ENCODE measurements at regions not wholly inside any gene's neighbourhood (a gene's known extent, or its start where the extent isn't known, plus 50 kb on each side); places are given as distances from the start of the nearest gene placed in this dataset.
"Not testable (repeated sequence)": the region's sequence is repeated elsewhere in the genome, so short reads cannot be mapped to it uniquely, and the experiment has no call there.

- TF ChIP-seq CTCF (conservative IDR thresholded peaks at IDR 0.05; ENCODE audit: low read depth in 2 of 2): no peak
- no peak for TF ChIP-seq REST (IDR thresholded peaks at IDR 0.05; ENCODE audit: unreplicated experiment)
- no peak for TF ChIP-seq ETS1 (IDR thresholded peaks at IDR 0.05)
- no peak for TF ChIP-seq STAT1 (IDR thresholded peaks at IDR 0.05; ENCODE audit: unreplicated experiment)
- TF ChIP-seq JUNB (IDR thresholded peaks at IDR 0.05; ENCODE audit: unreplicated experiment): no peak
These were observed 374.9 kb upstream of the TRPC7 start (continued) for GRCh38 chr5:136740228-136740627.

GRCh38 chr5:136739271-136739670, 373.9 kb upstream of the TRPC7 start:
- peaks cover 10% of the 10 kb centered on the region; the same call in 1 of the 2 replicates for H3K4me1 ChIP-seq (ENCODE audit: insufficient read depth)
- H3K79me2 ChIP-seq (replicated peaks; ENCODE audit: insufficient read depth); H3K4me3 ChIP-seq; H3K9me2 ChIP-seq (ENCODE audit: insufficient read depth); H3F3A ChIP-seq (replicated peaks; ENCODE audit: low read depth); H3K27me3 Mint-ChIP-seq (ENCODE audit: insufficient read depth, low read depth, poor library complexity); H2AFZ ChIP-seq; H3K27me3 ChIP-seq (ENCODE audit: insufficient read depth); H3K27ac ChIP-seq (ENCODE audit: low read depth); H3K27ac Mint-ChIP-seq; H4K20me1 ChIP-seq (replicated peaks; ENCODE audit: insufficient read depth); H3K4me3 Mint-ChIP-seq; H3K4me2 ChIP-seq; H3K36me3 ChIP-seq (ENCODE audit: insufficient read depth); DNase-seq (ENCODE audit: low spot score); ATAC-seq: not testable (repeated sequence)
- Mint-ChIP-seq H3K36me3 (ENCODE audit: low read depth) (peaks cover 57% of the 10 kb centered on the region), H3K4me1 (peaks cover 21% of the 10 kb centered on the region), H3K9me3 (peaks cover 48% of the 10 kb centered on the region)

- peaks cover 21% of the 10 kb centered on the region for H3K4me1 Mint-ChIP-seq
- peaks cover 10% of the 10 kb centered on the region; the same call in 1 of the 2 replicates for H3K4me1 ChIP-seq (ENCODE audit: insufficient read depth)
- H2AFZ ChIP-seq: no peak overlapping the region
- peaks cover 45% of the 10 kb centered on the region for H3K9me3 Mint-ChIP-seq
- H3K9me2 ChIP-seq (ENCODE audit: insufficient read depth): no peaks in the 10 kb centered on the region; the same call in 1 of the 2 replicates
- peak overlapping the region; percentile 11; the same call in 1 of the 2 replicates for H3K27ac Mint-ChIP-seq
- H3K4me2 ChIP-seq: no peak overlapping the region
- peaks cover 6% of the 10 kb centered on the region for H3K27me3 Mint-ChIP-seq (ENCODE audit: insufficient read depth, low read depth, poor library complexity)
- H3K4me3 Mint-ChIP-seq: no peak overlapping the region
- H3K36me3 ChIP-seq (ENCODE audit: insufficient read depth): no peaks in the 10 kb centered on the region
- no peak overlapping the region for H3K27ac ChIP-seq (ENCODE audit: low read depth)
- no peak for ATAC-seq
- H3K27me3 ChIP-seq (ENCODE audit: insufficient read depth): no peaks in the 10 kb centered on the region
- no peaks in the 10 kb centered on the region for H3F3A ChIP-seq (replicated peaks; ENCODE audit: low read depth)
- H3K79me2 ChIP-seq (replicated peaks; ENCODE audit: insufficient read depth): no peaks in the 10 kb centered on the region
- no peaks in the 10 kb centered on the region for H4K20me1 ChIP-seq (replicated peaks; ENCODE audit: insufficient read depth)
- DNase-seq (ENCODE audit: low spot score): no peak
- H3K4me3 ChIP-seq: no peak overlapping the region
- H3K36me3 Mint-ChIP-seq (ENCODE audit: low read depth): peaks cover 56% of the 10 kb centered on the region
- TF ChIP-seq REST (IDR thresholded peaks at IDR 0.05; ENCODE audit: unreplicated experiment): no peak
- no peak for TF ChIP-seq JUNB (IDR thresholded peaks at IDR 0.05; ENCODE audit: unreplicated experiment)
- TF ChIP-seq ETS1 (IDR thresholded peaks at IDR 0.05): no peak
- TF ChIP-seq POLR2AphosphoS5 (IDR thresholded peaks at IDR 0.05; ENCODE audit: low read depth): no peak
- no peak for TF ChIP-seq CTCF (conservative IDR thresholded peaks at IDR 0.05; ENCODE audit: low read depth in 2 of 2)
These were observed 373.5 kb upstream of the TRPC7 start for GRCh38 chr5:136738829-136739228.

Measured in GM23338 (cell line).